ENCODE measurements at regions not wholly inside any gene's neighbourhood (a gene's known extent, or its start where the extent isn't known, plus 50 kb on each side); places are given as distances from the start of the nearest gene placed in this dataset.
A peak's percentile ranks its signal among the peaks of the same experiment; 100 is the strongest.

DNA sequence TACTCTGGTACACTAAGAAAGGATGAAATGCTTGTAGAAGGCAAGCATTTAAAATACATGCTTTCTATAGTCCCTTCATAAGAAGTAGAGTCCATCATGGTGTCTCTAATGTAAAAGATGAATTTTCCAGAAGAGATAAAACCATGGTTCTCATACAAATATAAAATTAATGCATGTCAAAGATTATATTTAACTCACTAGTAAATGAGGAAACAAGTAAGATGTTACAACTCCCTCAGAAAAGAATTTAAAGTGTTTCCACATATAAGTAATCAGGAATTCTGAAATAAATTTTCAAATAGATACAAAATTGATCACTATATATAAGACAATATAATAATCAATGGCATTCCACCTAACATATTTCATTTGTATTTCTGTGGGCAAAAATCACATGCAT, 570.3 kb upstream of the CCDC54 start:
- DNase-seq = no peak

DNA sequence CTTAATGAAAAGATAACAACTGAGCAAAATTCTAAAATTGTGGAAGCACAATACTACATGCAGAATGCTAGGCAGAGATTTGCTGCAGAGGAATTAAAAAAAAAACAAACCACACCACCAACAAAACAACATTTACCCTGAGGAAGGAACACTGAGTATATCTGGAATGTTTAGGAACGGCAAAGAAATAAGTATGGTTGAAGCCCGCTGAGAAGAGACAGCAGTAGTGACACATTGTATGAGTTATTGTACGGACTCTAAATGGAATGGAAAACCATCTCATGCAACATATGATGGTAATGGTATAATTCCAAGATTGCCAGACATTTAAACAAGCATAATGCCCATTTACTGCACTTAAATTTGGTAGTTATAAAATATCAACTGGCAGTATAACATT, 568.2 kb upstream of the CCDC54 start:
- no peak for DNase-seq

DNA sequence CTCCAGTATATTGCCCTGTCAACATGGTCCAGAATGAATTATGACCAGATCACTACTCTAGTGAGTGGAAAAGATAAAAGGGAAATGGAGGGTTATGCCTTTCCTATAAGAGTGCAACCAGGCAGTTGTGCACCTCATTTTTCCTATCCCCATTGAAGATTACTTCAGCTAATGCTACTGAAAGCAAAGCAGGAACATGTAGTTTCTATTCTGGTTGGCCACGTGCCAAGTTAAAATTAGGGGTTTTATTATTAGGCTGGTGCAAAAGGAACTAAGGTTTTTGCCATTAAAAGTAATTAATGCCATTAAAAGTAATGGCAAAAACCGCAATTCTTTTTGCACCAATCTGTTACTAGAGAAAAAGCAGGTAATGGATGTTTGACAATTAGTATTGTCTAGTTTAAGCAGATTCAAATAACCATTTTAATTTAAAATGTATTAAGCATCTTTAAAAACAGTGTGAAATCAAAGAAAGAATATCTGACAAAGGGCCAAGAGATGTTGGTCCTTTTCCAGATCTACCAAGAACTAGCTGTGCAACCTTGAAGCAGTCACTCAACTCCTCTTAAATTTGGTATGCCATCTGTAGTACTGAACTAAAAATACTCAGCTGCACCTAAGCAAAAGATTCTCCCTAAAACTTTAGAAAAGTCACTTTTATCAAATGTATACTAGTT, 567.5 kb upstream of the CCDC54 start:
- DNase-seq = no peak

DNA sequence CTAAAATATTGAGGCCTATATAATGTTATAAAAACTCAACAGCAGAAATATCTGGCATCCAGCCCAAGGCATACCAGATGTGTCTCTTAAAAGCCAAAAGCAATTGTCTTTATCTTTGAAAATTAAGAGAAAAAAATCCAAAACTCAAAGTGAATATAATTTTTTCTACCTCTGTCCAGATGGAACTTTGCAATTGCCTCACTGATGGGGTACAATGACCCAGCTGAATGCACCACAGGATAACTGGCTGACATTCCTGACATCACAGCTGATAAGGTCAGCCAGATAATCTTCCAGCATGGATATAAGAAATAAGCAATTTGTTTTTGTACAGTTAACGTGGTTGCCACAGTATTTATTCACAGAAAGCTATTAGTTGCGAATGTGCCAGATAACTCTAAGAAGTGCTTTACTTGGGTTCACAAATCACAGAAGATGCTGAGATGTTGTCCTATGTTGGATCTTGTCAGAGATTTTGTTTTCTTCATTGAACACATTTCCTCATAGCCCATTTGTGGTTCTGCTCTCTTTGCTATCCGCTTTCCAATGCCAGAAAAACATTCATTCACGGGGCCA, 566.9 kb upstream of the CCDC54 start:
- no peak for DNase-seq

DNA sequence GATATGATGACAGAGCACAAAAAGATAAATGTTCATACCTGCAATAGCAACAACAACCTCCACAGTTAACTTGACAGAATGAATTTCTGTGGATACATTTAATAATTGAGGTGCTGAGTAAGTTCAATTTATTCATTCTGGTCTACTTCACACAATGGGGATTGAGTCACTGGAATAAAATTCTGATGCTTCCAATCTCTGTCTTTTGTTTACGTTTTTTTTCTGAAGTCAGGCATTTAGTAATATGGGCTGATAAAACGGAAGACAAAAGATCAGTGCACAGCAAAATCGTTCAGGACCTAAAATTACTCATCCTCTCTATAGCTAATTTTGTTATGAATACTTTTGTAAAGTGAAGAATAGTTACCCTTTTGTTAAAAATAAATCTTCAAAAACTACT, 565.9 kb upstream of the CCDC54 start:
- DNase-seq = no peak

DNA sequence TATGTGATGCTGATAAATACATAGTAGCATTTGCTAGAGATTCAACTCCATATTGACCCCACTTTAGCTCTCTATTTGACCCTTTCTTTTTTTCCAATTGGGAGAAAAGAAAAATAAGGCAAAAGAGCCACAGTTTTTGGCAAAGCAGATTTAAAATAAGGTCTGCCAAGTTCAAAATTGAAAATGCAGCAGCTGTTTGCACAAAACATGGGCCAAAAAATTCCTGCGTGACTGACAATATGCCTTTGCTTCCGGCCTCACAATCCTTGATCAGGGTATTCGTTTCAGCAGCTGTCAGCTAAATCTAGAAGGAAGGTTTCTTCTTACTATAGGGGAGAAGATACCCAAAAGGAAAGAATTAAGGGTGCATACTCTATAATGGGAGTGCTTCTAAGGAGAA, 563.5 kb upstream of the CCDC54 start:
- no peak for DNase-seq

DNA sequence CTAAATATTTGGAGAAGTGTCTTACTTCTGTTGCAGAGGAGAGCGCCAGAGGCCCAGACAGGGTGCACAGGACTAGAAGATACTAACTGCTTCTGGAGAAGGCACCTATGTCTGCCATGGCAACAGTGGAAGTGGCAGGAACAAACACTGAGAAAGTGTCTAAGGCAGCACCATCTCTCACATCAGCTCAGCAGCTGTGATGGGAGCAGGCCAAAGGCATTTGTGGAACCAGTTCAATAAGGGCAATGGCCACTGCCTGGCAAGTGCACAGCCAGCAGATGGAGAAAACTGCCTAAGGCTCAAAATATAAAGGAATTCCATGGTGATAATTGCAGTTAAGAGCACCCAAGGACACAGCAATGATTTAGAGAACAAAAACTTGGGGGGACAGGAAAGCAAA, 563.0 kb upstream of the CCDC54 start:
- no peak for DNase-seq

DNA sequence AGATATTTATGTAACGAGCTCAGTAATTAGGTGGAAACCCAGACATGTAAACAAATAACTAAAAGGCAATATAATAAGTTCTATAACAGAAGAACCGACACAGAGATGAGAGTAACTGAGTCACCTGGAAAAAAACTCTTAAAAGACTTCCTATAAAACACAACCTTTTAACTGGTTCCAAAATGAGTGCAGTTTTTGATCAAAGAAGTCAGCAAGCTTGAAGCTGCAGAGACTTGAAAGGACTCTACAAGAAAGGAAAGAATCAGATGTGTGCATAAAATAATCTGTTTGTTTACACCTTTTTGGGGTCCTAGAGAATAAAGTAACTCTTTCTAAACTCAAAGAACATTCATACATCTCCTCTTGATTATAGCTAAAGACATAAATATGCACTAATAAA, 560.4 kb upstream of the CCDC54 start:
- DNase-seq = no peak

DNA sequence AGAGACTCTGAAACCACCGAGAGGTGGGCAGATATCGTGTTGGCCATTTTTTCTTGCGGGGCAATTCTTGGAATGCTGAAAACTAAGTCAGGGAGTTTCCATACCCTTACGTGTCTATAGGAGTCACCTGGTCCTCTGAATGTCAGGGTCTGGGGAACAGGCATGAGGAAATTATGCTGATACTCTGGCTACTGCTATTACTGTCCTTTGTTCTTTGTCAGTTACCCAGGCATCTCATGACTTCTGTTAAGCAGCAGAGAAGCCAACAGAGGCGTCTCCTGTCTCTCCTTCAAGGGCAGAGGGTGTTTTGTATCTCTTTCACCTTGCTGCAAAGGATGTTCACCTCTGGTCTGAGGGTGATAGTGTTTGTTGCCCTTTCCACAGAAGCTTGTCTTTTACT, 559.5 kb upstream of the CCDC54 start:
- no peak for DNase-seq

DNA sequence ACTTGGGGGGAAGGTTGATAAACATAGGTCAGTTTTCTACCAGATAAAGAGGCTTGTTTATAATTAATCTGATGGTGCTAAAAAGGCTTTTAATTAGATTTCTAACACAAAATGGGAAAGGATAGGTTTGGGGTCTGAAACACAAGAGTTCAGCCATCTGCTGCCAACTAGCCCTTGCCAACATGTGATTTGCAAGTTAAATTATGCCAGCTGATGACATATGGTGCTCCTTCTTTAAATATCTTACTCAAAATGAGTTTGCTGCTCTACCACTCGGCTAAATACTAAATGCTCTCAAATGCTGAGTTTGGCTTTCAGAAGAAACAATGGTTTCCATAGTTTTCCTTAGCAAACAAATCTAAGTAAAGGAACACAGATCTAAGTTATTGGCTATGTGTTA, 557.8 kb upstream of the CCDC54 start:
- peak; percentile 88 for DNase-seq

DNA sequence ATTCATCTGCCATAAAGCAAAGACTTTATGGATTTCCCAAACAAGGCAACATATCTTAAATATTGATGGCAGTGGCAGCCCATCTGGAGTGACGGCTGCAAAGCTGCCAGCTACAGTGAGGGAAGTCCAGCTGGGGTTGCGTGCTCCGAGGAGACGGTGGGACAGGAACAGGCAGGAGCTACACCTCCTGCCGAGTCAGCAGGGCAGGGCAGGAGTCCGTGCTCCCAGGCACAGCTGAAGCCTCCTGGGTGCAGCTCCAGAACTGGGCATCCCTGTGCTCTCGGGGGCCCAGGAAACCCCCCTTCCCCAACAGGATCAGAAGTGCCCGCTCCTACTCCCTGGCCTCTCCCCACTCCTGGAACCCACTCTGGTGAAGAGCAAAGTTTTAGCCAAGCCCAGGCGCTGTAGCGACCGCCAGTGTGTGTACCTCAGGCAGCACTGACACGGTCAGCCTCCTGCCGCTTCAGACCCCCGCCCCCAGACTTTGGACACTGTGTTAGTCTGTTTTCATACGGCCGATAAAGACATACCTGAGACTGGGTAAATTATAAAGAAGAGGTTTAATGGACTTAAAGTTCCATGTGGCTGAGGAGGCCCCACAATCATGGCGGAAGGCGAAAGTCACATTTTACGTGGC, 556.4 kb upstream of the CCDC54 start:
- DNase-seq = no peak

DNA sequence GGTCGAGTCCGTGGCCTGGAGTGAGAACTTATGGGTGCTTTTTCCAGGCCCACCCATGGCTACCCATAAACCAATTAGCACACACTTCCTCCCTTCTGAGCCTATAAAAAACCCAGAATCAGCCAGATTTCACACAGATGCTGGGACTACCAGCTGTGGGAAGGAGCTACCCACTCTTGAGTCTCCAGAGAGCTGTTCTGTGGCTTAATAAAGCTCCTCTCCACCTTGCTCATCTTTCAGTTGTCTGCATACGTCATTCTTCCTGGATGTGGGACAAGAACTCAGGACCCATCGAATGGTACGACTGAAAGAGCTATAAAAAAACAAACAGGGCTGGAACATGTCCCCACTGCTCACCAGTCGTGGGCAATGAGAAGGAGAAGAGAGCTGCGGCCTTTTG, 555.4 kb upstream of the CCDC54 start:
- DNase-seq = no peak

DNA sequence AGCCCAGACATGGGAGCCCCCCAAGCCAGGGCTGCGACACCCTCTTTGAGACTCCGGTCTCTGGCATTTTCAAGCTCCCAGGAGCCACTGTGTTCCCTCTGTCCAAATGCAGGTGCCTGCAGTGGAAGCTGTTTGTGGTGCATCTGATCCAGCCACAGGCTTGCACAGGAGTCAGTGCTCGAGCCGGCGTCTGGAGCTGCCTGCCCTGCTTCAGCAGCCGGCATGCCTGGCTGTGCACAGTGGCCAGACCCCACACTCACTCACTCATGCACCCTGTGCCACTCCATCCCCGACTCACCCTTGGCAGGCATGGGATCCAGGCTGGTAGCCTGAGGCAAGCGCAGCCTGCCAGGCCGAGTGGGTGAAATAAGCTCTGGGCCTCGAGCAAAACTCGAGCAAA, 555.0 kb upstream of the CCDC54 start:
- no peak for DNase-seq

DNA sequence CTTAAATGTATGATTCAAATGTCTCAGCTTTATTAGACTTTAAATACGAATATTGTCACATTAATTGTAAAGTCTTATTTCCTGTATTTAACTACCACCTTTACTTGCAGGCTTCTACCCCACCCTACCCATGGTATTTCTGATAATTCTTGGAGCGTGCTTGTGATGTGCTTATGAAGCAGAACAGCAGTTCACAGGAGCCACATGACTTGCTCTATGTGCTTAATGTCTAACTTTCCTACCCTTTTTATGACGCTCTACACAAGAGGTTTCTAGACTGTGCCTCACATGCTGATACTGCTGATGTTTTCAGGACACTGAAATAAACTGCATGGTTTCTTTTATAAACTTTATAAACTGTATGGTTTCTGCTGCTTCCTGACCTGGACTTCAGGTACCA, 553.5 kb upstream of the CCDC54 start:
- DNase-seq = no peak

DNA sequence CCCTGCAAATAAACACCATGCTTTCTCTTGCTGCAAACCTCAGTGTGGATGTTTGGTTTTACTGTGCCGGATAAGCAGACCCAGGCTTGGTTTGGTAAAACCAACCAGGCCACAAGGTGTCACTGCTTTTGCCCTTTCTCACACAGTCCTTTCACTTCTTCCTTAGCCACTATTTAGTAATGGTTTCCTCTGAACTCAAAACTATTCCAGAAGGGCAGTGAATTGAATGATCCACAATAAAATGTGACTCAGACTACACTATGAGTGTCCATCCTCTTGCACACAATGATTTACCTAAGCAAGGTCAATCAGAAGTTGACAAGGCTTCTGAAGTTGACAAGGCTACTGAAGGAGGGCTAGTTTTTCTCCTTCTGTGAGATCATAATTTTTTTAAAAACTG, 552.4 kb upstream of the CCDC54 start:
- DNase-seq = peak; percentile 20

DNA sequence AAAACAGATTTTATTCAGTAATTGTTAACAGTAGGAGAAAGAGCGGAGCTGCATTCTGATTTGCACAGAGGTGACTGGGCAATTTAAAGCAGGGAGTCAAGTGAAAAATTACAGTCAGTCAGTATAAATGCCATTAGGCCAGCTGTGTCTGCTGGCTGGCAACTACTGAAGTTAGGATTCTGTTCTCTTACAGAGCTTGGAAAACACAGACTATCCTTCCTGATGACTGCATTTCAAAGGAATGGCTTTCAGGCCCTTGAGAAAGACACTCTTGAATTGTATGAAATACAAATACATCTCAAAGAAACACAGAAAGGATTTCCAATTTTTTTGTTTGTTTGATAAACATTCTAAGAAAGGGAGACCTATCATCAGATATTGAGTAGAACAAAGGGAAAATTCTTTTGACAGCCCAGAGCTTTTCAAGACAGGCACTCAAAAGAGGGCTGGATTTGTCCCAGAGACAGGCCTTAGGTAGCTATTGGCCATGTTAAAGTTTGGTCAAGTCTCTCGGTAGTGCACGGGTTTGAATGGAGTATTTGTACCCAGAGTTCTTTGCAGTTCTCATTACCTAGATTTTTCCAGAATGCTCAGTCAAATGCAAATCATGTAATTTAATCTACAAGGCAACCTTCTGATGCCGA, 551.2 kb upstream of the CCDC54 start:
- no peak for DNase-seq

DNA sequence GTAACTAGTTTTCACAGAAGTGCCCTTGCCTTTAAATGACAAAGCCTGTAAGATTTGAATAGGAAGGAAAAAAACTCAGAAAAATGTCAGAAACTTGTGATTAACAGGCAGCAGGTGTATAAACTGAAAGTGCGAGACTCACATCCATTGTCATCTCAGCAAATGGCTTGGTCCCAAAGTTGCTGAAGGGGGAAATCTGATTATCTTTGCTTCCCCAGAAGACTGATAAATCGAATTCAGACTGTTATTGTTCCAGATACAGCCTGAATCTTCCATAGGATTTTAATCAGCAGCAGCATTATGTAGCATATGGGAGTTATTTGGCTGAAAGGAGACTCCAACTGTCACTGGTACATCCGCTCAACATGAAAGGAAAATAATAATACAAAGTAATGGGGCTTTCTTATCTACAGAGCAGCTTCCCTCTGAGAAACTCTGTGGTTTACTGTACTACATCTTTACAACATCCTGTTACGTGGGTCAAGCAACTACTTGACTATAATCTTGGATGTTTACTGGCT, 550.4 kb upstream of the CCDC54 start:
- peak; percentile 52 for DNase-seq

DNA sequence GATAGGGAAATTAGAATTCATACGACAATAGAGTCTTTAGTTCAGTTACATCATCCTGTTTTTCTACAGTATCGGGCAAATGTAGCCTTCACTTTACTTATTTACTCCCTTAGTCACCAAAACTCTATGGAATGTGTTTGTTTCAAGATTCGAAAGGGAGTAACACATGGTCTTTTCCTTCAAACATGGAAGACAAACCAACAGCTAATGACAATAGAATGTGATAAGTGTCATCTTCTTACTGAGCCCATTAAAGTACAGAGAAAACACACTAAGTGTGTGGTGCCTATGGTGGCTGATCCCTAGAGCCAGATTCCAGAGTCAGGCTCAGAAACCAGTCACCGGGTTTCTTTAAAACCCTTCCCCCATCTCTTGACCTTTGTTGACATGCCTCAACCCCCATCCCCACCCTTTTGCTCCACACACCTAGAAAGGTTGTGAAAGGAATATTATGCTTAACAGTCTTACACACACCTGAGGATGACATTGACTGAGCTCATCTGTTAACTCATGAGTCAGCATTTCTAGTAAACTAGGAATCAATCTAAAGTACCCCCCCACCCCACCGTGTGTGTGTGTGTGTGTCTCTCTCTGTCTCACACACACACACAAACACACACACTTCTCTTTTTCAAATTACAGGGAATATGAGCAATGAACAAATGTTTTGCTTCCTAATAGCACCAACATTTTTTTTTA, 549.6 kb upstream of the CCDC54 start:
- DNase-seq = no peak

DNA sequence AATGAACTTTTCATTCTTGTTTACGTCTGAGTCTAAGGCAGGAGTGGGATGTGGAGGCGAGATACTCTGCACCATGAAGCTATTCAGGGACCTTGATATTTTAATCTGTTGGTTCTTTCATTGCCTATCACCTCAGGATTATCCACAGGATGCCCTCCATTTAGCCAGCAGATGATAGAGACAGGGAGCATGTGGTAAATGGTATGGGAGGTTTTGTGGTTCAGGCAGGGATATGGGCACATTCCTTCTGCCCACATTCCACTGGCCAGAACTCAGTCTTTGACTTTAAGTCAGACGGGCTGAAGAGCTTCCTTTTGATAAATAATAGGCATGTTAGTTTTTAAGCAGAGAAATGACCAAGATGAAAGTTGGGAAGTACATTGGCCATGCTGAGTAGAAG, 548.0 kb upstream of the CCDC54 start:
- DNase-seq = no peak

DNA sequence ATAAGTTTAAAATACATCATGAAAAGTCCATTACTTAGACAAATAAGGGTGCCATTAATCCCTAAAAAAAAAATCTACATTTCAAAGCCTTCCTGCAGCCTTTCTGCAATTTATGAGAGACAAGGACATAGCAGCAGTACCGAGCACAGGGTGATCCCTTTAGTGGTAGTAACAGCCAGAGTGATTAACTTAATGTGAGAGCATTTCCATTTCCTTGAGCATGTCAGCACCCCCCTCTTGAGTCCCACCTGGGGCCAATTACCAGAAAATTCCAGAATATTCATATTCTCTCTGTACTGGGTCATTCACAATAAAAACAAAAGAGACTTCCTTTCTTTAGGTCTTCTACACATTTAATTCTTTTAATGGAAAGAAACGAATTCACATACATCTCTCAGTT, 546.9 kb upstream of the CCDC54 start:
- no peak for DNase-seq

DNA sequence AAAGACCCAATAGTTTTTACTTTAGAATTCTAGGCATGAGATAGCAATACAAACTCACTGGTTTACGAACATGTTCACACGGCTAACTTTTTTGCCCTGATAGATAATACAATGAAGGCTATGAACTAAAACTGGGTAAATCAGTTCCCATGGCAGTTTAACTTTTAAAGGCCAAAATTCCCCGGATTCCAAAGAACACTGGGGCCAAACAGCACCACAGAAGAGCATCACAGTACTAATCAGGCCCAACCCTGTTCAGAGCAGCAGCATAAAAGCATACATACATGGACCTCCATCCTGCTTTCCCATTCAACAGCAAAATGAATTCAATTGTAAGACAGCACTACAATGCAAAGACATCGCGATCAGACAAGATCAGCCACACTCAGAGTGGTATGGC, 540.3 kb upstream of the CCDC54 start:
- no peak for DNase-seq

DNA sequence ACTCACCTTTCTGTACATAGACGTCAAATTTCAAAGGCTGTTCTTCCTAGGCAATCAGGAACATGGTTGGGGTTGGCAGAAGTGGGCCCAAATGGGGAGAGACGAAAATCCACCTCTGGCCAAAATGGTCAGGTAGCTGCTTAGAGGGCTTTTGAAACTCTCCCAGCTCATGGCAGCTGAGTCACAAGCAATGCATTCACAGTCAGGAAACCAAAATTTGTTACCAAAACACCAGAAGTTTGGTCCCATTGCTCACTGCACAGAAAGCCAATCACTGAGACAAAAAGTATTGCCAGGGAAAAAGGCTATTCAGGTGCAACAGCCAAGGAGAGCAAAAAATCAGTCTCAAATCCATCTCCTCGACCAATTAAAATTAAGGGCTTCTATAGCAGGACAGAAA, 539.6 kb upstream of the CCDC54 start:
- DNase-seq = no peak

DNA sequence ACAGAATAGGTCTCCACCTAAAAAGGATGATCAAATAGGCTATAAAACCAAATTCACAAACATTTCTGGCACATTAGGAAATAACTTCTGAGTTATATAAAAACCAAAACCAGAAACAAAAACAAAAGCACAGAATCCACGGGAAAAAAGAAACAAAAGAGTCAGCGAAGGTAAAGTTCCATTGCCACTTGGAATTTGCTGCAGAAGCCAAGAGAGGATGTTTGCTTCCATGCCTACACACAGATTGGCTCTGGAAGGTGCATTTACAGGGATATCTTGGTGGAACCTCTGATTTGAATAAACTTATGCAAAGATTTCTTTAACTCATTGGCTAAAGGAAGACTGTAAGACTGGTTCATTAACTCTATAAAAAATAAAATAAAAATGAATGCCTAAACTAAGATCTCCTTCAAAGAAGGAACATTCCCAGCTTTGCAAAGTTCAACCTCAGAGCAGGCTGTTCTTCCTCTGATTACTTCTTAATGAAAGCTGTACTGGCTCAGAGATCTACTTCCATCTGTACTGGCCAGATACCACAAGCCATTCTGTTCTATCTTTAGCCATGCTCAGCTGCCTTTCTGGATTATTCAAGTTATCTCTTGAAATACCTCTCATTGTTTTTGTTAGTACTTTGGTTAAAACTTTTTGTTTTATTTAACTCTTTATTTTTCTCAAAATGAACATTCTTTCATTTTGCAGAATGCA, 537.5 kb upstream of the CCDC54 start:
- no peak for DNase-seq

Measured in NCI-H82 (cell line).